H1 (cell line): ENCODE measurements at regions not wholly inside any gene's neighbourhood (a gene's known extent, or its start where the extent isn't known, plus 50 kb on each side); places are given as distances from the start of the nearest gene placed in this dataset.

ENCODE experiments used
- CTCF ChIA-PET: fragments of 300-600 bp; sonication (Branson Sonifier 250); formaldehyde crosslinking; loops from one replicate; lab custom pipeline; 2021; ENCODE audit not compliant: partially characterized antibody; lab: Charles Lee
- POLR2A ChIA-PET: fragments of 300-600 bp; sonication (Branson Sonifier 250); formaldehyde crosslinking; loops from one replicate; lab custom pipeline; 2021; ENCODE audit warnings: inconsistent platforms; ENCODE audit not compliant: partially characterized antibody; lab: Charles Lee
- DNase-seq, 2 experiments: peaks; one replicate each; pipeline versions ENCODE4 v3.0.0 to v3.0.0-alpha.2; 2010 to 2022; ENCODE audit warnings: low spot score in 2 of 2, low read depth in 1 of 2, mixed read lengths in 1 of 2
- FAIRE-seq: peaks from 2 replicates; lab custom pipeline; 2011; peaks lifted over from hg19 to GRCh38; lab: Jason Lieb, UNC
- H2AFZ ChIP-seq: 2 replicates; pipeline ENCODE4 v1.8.1; 2012; ENCODE audit warnings: low read length, inconsistent platforms
- H2AK5ac ChIP-seq: 2 replicates; pipeline ENCODE4 v1.6.1; 2013; ENCODE audit warnings: low read depth, low read length
- H2BK120ac ChIP-seq: replicated peaks from 2 replicates; pipeline ENCODE3; 2013; ENCODE audit warnings: low read depth, low read length, inconsistent platforms
- H2BK12ac ChIP-seq: 2 replicates; pipeline ENCODE4 v1.6.1; 2013; ENCODE audit warnings: low read depth, low read length
- H2BK15ac ChIP-seq: 2 replicates; pipeline ENCODE4 v1.6.1; 2013; ENCODE audit warnings: low read length
- H2BK20ac ChIP-seq: 2 replicates; pipeline ENCODE4 v1.6.1; 2013; ENCODE audit warnings: low read length
- H2BK5ac ChIP-seq: 2 replicates; pipeline ENCODE4 v1.6.1; 2013; ENCODE audit warnings: low read depth, low read length
- H3K14ac ChIP-seq: 2 replicates; pipeline ENCODE4 v1.6.1; 2013; ENCODE audit warnings: inconsistent platforms; ENCODE audit not compliant: insufficient read length
- H3K18ac ChIP-seq: 2 replicates; pipeline ENCODE4 v1.6.1; 2013; ENCODE audit warnings: low read length; ENCODE audit errors: extremely low read depth
- H3K23ac ChIP-seq: 2 replicates; pipeline ENCODE4 v1.6.1; 2013; ENCODE audit warnings: inconsistent platforms; ENCODE audit not compliant: insufficient read length
- H3K23me2 ChIP-seq: 2 replicates; pipeline ENCODE4 v1.6.1; 2013; ENCODE audit warnings: low read depth, low read length
- H3K27ac ChIP-seq: 2 replicates; pipeline ENCODE4 v1.6.1; 2011; ENCODE audit warnings: low read depth, low read length, inconsistent platforms
- H3K27me3 ChIP-seq, 4 experiments: replicated peaks in 1 of 4; 1 replicate in 1 of 4; 2 replicates in 3 of 4; pipeline versions ENCODE4 v1.6.1 to v1.8.1; 2011 to 2013; ENCODE audit warnings: low read length in 3 of 4, mild to moderate bottlenecking in 3 of 4, inconsistent platforms in 2 of 4, mixed read lengths in 2 of 4, moderate library complexity in 1 of 4; ENCODE audit not compliant: control insufficient read depth in 3 of 4, insufficient read depth in 3 of 4; ENCODE audit errors: extremely low read depth in 1 of 4
- H3K36me3 ChIP-seq, 4 experiments: 2 replicates each; pipeline versions ENCODE4 v1.6.1 to v1.8.1; 2011 to 2013; ENCODE audit warnings: mild to moderate bottlenecking in 4 of 4, low read length in 3 of 4, moderate library complexity in 2 of 4, control low read depth in 1 of 4, inconsistent platforms in 1 of 4; ENCODE audit not compliant: insufficient read depth in 4 of 4, control insufficient read depth in 2 of 4
- H3K4ac ChIP-seq: replicated peaks from 2 replicates; pipeline ENCODE3; 2013; ENCODE audit warnings: low read length, low read depth, mixed read lengths, inconsistent platforms; ENCODE audit not compliant: insufficient read length
- H3K4me1 ChIP-seq, 4 experiments: replicated peaks in 1 of 4; 1 replicate in 1 of 4; 2 replicates in 3 of 4; pipeline versions ENCODE4 v1.6.1 to v1.8.1; 2011 to 2013; ENCODE audit warnings: low read length in 3 of 4, inconsistent platforms in 2 of 4, mixed read lengths in 1 of 4; ENCODE audit not compliant: insufficient read depth in 4 of 4, control insufficient read depth in 3 of 4
- H3K4me2 ChIP-seq, 2 experiments: 2 replicates each; pipeline versions ENCODE4 v1.6.1 to v1.8.1; 2011 to 2013; ENCODE audit warnings: low read depth in 2 of 2, low read length in 2 of 2, control low read depth in 1 of 2, inconsistent platforms in 1 of 2, mild to moderate bottlenecking in 1 of 2; ENCODE audit not compliant: insufficient read depth in 1 of 2
- H3K4me3 ChIP-seq, 4 experiments: fragments of 200-600, 300-600 bp in 1 of 4; sonication (generic), shearing (Covaris generic), sonication (Bioruptor Twin) in 1 of 4; 2 replicates each; pipeline versions ENCODE4 v1.5.1 to v1.8.1; 2011 to 2016; ENCODE audit warnings: low read length in 4 of 4, low read depth in 3 of 4, control low read depth in 2 of 4, inconsistent platforms in 2 of 4, mild to moderate bottlenecking in 2 of 4, mixed read lengths in 1 of 4, moderate library complexity in 1 of 4; ENCODE audit not compliant: insufficient read depth in 2 of 4; ENCODE audit errors: extremely low read depth in 1 of 4
- H3K56ac ChIP-seq: replicated peaks from 2 replicates; pipeline ENCODE3; 2013; ENCODE audit warnings: low read depth, mild to moderate bottlenecking, mixed read lengths, low read length, inconsistent platforms; ENCODE audit not compliant: insufficient read length
- H3K79me1 ChIP-seq: 2 replicates; pipeline ENCODE4 v1.6.1; 2013; ENCODE audit warnings: low read depth, low read length, control low read depth
- H3K79me2 ChIP-seq, 2 experiments: 2 replicates each; pipeline versions ENCODE4 v1.6.1 to v1.8.1; 2012 to 2013; ENCODE audit warnings: low read length in 2 of 2, mild to moderate bottlenecking in 2 of 2, inconsistent platforms in 1 of 2; ENCODE audit not compliant: insufficient read depth in 2 of 2, control insufficient read depth in 1 of 2
- H3K9ac ChIP-seq, 4 experiments: replicated peaks in 1 of 4; 1 replicate in 1 of 4; 2 replicates in 3 of 4; pipeline versions ENCODE4 v1.6.1 to v1.8.1; 2011 to 2013; ENCODE audit warnings: low read depth in 3 of 4, low read length in 3 of 4, control low read depth in 2 of 4, mild to moderate bottlenecking in 2 of 4, moderate library complexity in 2 of 4, inconsistent platforms in 1 of 4; ENCODE audit errors: extremely low read depth in 1 of 4
- H3K9me3 ChIP-seq, 2 experiments: 2 replicates each; pipeline versions ENCODE4 v1.6.1 to v1.8.1; 2012 to 2013; ENCODE audit warnings: mild to moderate bottlenecking in 2 of 2, moderate library complexity in 2 of 2, control low read depth in 1 of 2, inconsistent platforms in 1 of 2, low read depth in 1 of 2, low read length in 1 of 2, mixed read lengths in 1 of 2; ENCODE audit not compliant: insufficient read depth in 2 of 2
- H4K20me1 ChIP-seq, 2 experiments: replicated peaks in 1 of 2; 2 replicates each; pipeline versions ENCODE3 to v1.8.1; 2011 to 2013; ENCODE audit warnings: inconsistent platforms in 2 of 2, low read length in 2 of 2, mild to moderate bottlenecking in 1 of 2; ENCODE audit not compliant: insufficient read depth in 2 of 2, control insufficient read depth in 1 of 2
- H4K5ac ChIP-seq: 2 replicates; pipeline ENCODE4 v1.6.1; 2013; ENCODE audit warnings: low read length, low read depth, mixed read lengths, inconsistent platforms; ENCODE audit not compliant: insufficient read length
- H4K8ac ChIP-seq: 2 replicates; pipeline ENCODE4 v1.8.0; 2013; ENCODE audit warnings: mild to moderate bottlenecking, moderate library complexity, low read length, inconsistent platforms; ENCODE audit not compliant: insufficient read depth; ENCODE audit errors: extremely low read depth
- H4K91ac ChIP-seq: replicated peaks from 2 replicates; pipeline ENCODE3; 2013; ENCODE audit warnings: low read length, mixed read lengths, inconsistent platforms; ENCODE audit not compliant: insufficient read length
- KDM5A ChIP-seq: fragments of 200-600 bp; IDR thresholded peaks from 2 replicates; pipeline ENCODE4 v1.7.1; 2012; ENCODE audit warnings: mild to moderate bottlenecking, low read length, inconsistent platforms, mixed read lengths
- RNF2 ChIP-seq: fragments of 200-900, 300-1000 bp; sonication (generic); IDR thresholded peaks from 2 replicates; pipeline ENCODE4 v1.7.1; 2016; ENCODE audit warnings: borderline replicate concordance, low read depth, mild to moderate bottlenecking, antibody characterized with exemption, low read length; ENCODE audit not compliant: poor library complexity, severe bottlenecking; ENCODE audit errors: missing control alignments
- WGBS, 2 experiments: shearing (Covaris generic) in 1 of 2; methylation state at CpG; one replicate each; pipeline versions ENCODE4 v1.1.6 to v1.1.7; 2013 to 2015; ENCODE audit warnings: low lambda C conversion rate in 2 of 2, mixed read lengths in 2 of 2, inconsistent platforms in 1 of 2, low coverage in 1 of 2, missing lambda C conversion rate in 1 of 2; ENCODE audit not compliant: insufficient replicate concordance in 2 of 2, insufficient coverage in 1 of 2, insufficient read length in 1 of 2; ENCODE audit errors: extremely low coverage in 1 of 2, missing lambda C conversion rate in 1 of 2; 5-methylcytosine and 5-hydroxymethylcytosine counted together
- TF ChIP-seq, protein P1 (sequence below): IDR thresholded peaks from 2 replicates; pipeline ENCODE4 v1.6.1; 2011; ENCODE audit warnings: low read length, improper control_type of control experiment

DNA sequence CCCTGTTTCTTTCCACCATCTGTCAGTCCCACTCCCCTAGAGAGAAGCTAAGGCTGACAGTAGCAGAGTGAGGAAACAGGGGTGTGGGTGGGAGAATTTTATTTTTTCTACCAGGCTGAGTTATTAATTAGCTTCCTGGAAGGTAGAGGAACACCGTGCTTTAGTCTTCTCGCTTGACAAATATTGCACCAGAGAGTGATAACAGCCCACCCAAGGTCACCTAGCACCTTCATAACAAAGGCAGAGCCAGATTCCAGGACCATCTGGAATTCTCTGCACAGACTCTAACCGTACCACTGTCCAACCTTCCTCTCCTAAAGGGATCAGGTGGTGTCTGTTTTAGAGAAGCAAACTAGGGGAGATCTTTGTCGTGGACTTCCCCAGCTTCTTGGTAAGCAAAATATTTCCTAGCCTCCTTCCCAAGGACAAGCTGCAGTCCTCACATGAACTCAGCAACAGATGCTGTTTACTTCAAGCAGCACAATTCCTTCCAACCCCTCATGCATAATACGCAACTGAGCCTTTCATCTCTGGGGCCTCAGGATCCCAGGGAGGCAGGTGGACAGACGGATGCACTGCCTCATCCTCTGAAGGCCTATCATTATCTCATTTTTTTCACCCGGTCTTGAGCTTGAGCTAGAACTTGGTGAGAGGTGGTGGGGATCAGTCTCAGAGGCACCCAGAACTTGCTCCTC lies 308.7 kb upstream of the BRINP1 start:
- FAIRE-seq, result no peak
- peaks cover 0 to 12% (median 1%) of the 10 kb centered on the region in 4 experiments; a peak in 3 of 7 replicates for H3K4me1 ChIP-seq
- H3K9me3 ChIP-seq, result no peaks in the 10 kb centered on the region
- no peak overlapping the region for H2AFZ ChIP-seq
- no peak overlapping the region for H3K27ac ChIP-seq
- no peak overlapping the region for H3K9ac ChIP-seq
- WGBS, 2 experiments, result 89% methylated on average over 7 of the region's 7 CpGs; no CpG with 5 or more reads in 1 of the 2 experiments
- no peak overlapping the region for H2BK15ac ChIP-seq
- H3K56ac ChIP-seq, result no peak overlapping the region
- H4K20me1 ChIP-seq, result no peaks in the 10 kb centered on the region
- CTCF ChIA-PET, result interaction anchor here (0.7 to 1.7 kb wide), 4 partner anchors 16 to 290 kb away, joined by 3 to 5 read pairs (median 3); no protein-coding TSS in a partner anchor
- no peak overlapping the region for H2BK12ac ChIP-seq
- no peak overlapping the region; the same call in 1 of the 2 replicates for H2BK20ac ChIP-seq
- no peak overlapping the region for H4K8ac ChIP-seq
- H4K91ac ChIP-seq, result no peak overlapping the region
- H3K18ac ChIP-seq, result no peak overlapping the region
- no peaks in the 10 kb centered on the region for H3K79me1 ChIP-seq
- H2BK120ac ChIP-seq, result no peak overlapping the region
- H3K36me3 ChIP-seq, result no peaks in the 10 kb centered on the region
- H3K4me3 ChIP-seq, result no peak overlapping the region
- no peaks in the 10 kb centered on the region for H3K23me2 ChIP-seq
- DNase-seq, result no peak
- POLR2A ChIA-PET, result no interaction called here
- H3K4ac ChIP-seq, result no peak overlapping the region
- no peak overlapping the region for H2AK5ac ChIP-seq
- H3K4me2 ChIP-seq, result no peak overlapping the region
- H3K23ac ChIP-seq, result no peak overlapping the region
- H4K5ac ChIP-seq, result no peak overlapping the region
- H3K79me2 ChIP-seq, result no peaks in the 10 kb centered on the region
- H3K27me3 ChIP-seq, result no peaks in the 10 kb centered on the region
- no peak overlapping the region for H3K14ac ChIP-seq
- H2BK5ac ChIP-seq, result no peak overlapping the region
- no peak for TF ChIP-seq KDM5A
- TF ChIP-seq, protein P1, sequence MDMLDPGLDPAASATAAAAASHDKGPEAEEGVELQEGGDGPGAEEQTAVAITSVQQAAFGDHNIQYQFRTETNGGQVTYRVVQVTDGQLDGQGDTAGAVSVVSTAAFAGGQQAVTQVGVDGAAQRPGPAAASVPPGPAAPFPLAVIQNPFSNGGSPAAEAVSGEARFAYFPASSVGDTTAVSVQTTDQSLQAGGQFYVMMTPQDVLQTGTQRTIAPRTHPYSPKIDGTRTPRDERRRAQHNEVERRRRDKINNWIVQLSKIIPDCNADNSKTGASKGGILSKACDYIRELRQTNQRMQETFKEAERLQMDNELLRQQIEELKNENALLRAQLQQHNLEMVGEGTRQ, result no peak
- TF ChIP-seq RNF2, result no peak
